G401.6 (cell line): ENCODE measurements at regions not wholly inside any gene's neighbourhood (a gene's known extent, or its start where the extent isn't known, plus 50 kb on each side); places are given as distances from the start of the nearest gene placed in this dataset.
A peak's percentile ranks its signal among the peaks of the same experiment; 100 is the strongest.

Experiments
- FAIRE-seq: peaks from 2 replicates; lab custom pipeline; 2012; peaks lifted over from hg19 to GRCh38; lab: Jason Lieb, UNC

DNA sequence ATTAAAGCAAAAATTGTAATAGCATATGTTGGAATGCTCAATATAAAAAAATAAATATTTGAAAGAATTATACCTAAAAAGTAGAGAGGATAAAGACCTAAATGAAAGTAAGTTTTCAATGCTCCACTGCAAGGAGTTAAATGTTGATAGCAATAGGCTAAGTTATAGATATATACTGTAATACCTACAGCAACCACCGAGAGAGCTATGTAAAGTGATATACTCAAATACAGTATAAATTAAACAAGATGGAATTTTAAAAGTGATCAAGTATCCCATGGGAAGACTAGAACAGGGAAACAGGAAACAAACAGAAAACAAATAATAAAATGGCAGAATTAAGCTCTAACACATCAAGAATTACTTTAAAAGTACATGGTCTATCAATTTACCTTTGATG is 73.9 kb downstream of the CASP3 start:
- peak; percentile 41 for FAIRE-seq

DNA sequence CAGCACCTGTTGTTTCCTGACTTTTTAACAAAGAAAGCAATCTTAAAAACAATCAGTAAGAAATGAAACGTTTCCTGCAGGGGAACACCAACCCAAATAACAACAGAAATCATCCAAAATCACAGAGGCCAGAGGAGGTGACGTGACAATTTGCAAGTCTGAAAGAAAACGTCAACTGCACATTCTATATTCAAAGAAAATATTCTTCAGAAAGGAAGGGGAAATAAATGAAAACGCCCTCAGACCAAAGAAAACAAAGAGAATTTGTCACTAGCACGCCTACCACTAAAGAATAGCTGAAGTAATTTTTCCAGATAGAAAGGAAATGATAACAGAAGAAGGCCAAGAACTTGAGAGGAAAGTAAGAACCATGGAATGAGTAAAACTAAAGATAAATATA is 74.4 kb downstream of the CASP3 start:
- FAIRE-seq: no peak

DNA sequence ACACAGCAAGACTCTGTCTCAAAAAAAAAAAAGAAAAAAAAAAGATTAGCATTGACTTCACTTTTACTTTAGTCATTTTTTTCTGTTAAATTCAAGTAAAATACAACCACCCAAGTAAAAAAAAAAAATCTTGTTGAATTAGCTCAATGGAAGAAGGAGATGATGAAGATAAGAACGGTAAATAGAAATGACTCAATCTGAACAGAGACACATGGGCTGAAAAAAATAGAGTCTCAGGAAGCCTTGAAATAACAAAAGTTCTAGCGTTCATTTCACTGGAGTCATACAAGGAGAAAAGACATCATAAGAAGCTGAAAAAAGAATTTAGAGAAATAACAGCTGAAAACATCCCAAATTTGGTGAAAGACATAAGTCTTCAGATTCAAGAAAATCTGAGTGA is 75.5 kb downstream of the CASP3 start:
- no peak for FAIRE-seq

DNA sequence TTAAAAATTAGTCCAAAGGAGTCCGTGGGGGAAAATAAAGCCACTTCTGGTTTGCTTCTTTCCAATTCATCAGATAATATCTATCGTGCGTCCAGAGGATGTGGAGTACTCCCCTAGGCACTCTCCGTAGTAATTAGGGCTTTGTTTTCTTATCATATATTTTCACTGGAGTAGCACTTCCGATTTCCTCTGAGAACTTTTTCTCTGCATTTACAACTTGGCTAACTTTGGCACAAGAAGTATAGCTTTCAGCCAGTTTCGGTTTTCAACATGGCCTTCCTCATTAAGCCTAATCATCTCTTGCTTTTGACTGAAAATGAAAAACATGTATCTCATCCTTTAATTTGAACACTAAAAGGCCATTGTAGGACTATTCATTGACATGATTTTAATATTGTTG is 80.5 kb downstream of the CASP3 start:
- no peak for FAIRE-seq

DNA sequence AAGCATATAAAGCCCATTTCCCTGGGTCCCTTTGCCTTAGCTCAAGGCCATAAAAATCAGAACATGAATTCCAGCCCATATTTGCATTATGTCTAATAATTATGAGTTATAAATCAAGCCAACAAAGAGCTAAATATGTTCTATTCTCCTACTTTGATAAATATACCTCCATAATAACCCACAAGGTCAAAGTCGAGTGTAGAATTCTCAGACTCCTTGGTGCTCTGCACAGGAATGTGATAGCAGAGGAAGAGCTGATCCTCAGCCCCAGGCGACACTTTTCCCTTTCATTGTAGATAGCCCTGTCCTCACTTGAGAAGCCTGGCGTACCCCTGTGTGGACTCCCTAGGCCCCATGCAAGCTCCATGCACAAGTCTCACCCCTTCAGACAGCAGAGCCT is 85.6 kb downstream of the CASP3 start:
- no peak for FAIRE-seq

DNA sequence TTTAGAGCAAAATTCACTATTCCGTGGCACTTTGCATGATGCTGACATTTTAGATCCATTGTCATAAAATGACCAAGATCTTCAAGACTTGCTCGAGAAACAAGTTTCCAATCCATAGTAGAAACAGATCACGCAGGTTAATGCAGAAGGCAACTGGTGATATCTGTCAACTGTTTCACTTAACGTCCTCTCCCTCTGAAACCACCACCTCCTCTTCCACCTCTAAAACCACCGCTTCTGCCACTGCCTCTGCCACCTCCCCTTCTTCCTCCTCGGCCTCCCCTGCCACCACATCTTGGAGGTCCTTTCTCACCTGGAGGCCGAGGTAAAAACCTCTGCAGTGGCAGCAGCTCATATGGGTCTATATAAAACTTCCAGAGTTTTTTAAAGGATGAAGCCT is 84.6 kb upstream of the IRF2 start:
- FAIRE-seq: no peak

DNA sequence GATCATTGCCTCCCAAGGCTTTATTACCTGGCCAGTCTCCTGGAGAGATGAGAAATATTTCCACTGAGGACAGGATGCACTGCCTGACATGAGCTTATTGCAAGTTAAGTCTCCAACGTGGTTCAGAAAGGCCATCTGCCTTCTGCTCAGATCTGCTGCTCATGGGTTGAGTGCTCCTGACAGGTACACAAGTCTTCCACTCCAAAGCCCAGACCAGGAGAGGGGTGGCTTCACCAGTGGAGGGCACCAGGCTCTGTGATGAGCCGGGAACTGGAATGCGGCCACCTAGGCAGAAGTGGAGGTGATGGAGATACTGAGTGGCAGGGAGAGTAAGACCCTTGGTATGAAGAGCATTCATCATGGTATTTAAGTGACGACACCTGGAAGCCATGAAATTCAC is 79.5 kb upstream of the IRF2 start:
- FAIRE-seq: no peak

DNA sequence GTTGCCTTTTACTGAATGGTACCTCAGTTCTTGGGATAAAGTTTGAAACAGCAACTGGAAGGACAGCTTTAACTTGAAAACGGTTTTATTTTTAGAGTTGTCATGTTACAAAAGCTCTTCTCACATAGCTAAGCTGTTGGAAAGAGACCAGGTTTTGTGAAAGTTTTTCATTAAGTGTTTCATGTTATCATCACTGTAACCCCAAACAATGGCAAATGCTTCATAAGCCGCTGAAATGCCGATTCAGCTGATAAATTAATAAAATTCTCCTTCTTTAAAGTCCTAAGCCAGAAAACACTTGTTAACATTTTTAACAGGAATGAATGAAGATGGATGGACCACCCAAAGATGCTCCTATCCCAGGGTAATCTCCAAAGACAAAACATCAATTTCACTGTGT is 76.1 kb upstream of the IRF2 start:
- no peak for FAIRE-seq

DNA sequence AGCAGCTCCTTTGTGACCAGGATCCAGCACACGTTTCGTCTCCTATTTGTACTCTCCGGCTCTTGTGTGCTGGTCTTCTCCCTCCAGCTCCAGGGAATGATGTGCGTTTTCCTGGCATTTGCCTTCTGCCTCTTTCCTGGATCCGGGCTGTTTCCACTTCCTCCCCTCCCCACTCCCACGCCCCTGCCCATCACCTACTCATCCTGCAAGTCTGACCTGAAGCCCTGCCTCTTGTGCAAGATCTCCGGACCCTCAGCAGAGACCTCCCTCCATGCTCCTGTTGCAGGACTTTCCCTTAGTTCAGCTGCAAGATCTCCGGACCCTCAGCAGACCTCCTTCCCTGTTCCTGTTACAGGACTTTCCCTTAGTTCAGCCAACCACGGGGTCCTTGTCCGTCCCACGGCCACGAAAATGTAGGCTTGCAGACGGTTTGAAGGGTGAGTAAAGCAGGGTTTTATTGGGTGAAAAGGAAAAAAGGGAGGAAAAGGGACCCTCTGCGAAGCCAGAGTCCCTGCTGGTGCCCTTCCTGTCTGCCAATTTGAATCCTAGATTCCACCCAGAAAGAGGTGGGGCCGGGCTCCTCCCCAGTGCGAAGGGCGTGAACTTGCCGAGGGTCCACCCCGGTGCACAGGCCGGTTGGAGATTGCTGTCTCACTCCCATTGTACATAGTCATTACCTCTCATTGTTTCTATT is 74.4 kb upstream of the IRF2 start:
- no peak for FAIRE-seq

DNA sequence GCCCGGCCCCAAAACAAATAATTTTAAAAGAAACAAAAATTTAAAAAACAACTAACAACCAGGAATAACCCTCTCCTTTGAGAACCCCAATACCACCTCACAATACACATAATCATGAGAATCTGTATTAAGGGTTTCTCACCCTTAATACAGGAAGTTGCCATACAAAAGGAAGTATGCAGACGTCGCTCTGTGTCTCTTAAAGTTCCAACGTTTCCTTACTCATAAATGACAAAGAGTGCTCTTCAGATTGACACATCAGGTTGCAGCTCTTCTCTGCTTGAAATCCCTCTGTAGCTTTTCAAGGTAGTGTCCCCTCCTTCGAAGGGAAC is 73.9 kb upstream of the IRF2 start:
- FAIRE-seq: no peak

DNA sequence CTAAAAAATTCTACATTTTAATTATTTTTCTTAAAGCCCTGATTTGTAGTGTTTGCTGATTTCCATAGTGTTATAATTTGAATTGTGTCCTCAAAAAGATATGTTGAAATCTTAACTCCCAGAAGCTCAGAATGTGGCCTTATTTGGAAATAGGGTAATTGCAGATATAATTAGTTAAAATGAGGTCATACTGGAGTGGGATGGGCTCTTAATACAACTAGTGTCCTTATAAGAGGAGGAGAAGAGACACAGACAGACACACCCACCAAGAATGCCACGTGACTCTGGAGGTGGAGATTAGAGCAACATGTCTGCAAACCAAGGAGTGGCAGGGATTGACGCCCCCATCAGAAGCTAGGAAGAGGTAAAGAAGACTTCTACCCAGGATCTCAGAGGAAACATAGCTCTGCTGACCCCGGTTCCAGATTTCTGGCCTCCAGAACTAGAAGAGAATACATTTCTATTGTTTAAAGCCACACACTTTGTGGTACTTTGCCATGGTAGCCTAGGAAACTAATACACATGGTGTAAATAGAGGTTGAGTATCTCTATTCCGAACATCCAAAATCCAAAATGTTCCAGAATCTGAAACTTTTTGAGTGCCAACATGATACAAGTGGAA is 70.5 kb upstream of the IRF2 start:
- no peak for FAIRE-seq

DNA sequence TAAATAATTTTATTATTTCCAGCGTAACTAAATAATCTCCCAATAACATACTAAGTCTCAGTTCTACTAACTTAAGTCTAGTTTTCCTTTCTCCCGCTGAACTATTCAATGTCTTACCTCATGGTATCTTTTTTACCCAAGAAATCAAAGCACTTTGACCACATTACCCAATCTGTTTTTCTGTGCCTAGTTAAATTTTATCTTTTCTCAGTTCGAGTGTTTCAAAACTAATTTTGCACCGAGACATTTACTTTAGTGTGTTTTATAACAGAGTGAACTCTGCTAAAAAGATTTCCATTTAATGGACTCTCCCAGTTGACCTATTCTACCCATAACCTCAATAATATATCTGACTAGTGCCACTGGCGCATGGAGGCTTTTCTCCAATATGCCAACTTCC is 67.6 kb upstream of the IRF2 start:
- no peak for FAIRE-seq

DNA sequence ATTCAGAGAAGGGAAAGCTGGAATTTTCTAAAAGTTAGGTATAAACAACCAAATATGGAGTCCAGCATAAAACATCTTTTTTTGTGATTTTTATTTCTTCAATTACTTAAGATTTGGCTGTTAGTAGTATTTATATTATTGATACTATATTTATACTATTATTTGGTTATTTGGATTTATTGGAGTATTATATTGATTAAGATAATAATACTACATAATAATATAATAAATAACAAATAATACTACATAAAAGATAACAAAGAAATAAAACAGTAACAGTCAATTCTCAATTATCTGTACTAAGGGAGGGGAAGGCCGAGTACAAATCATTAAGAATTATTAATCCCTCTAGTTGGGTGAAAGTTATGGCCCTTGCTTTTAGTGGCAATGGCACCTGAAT is 66.0 kb upstream of the IRF2 start:
- FAIRE-seq: peak; percentile 86

DNA sequence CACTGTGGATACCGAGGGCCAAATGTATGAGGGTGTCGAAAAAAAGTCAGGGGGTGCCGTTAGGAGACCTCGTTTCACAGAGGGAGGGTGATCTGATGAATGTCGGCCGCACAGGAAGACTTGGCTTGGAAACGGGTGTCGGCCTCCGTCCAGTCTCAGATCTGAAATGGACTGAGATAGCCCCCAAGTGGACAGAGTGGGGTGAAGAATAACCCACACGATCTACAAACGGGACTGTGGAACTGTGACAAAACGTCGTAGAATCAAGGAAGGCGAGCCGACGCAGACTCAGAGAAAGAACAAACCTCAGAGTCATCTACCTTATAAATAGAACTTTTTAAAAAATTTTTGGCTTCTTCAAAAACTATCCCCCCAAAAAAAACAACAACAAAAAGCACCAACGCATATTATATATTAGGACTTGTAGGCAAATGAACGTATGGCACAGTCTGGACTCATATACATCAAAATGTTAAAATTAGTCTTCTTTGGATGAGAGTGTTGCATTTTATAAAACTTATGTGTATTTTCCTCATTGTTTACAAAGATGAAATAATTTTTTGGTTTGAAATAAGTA is 63.8 kb upstream of the IRF2 start:
- FAIRE-seq: peak; percentile 80

DNA sequence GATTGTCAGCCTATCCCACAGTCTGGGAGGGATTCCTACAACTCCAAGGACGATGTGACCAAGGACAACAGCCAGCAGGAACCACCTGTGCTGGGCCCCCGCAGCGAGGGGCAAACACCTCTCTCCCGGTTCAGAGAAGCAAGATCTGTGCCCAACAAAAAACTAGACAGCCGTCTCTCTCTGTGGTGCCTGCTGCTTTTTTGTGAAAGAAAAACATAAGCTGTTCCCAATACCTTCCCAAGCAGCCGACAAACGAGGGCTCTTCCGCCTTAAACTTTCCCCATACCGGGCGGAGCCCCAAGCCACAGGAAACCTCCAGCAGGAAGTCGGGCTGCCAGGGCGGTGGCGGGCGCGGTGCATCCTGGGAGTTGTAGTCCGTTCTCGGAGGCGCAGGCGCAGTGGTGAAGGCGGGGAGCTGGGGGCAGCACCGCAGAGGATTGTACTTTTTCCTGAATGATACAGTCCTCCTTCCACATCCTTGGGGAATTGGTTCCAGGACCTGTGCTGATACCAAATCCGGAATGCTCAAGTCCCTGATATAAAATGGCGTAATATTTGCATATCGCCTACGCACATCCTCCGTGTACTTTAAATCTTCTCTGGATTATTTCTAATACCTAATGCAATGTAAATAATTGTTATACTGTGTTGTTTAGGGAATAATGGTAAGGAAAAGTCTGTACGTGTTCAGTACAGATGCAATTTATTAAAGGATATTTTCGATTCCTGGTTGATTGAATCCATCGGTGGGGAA is 63.1 kb upstream of the IRF2 start:
- FAIRE-seq: peak; percentile 97

DNA sequence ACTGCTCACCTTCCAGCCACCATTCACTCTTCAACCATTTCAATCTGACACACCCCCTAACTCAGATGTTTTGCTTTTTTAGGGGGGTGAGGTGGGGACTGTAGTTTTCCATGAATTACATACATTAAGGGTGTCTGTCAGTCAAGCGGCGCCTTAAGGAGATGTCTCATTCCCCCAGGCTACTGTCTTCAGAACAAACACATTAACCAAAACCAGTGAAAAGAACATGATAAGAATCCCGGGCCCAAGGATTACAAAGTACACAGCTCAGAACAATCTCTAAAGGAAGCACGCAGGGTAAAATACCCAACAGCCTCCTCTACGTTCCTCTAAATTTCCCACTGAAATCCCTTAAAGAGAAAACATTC is 62.5 kb upstream of the IRF2 start:
- FAIRE-seq: no peak

DNA sequence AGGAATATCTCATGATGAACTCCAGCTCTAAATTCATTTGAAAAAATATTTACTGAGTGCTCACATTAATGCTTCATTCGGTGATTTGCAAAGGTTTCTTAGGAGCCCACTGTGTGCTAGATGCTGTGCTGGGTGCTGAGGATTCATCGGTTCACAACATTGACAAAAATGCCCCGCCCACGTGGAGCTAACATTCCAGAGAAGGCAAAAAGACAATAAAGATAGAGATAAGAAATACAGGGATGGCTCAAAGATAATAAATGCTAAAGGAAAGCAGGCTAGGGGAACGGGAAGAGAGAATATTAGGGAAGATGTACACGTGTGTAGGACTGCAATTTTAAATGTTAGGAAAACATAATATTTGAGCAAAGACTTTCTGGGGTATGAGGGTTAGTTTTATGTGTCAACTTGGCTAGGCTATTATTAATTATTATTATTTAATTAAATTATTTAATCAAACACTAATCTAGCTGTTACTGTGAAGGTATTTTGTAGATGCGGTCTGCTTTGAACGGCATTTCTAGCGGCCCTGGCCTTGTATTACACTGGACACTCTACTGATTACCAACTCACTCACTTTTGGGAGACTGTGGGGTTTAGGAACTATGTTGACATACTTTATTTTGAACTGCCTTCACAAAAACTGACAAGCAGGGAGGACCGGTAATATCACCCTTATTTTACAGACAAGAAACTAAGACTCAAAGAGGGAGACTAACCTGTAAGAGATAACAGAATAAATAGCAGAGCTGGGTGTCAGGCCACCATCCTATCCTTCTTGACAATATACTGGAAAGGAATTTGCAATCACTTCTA is 61.9 kb upstream of the IRF2 start:
- no peak for FAIRE-seq

DNA sequence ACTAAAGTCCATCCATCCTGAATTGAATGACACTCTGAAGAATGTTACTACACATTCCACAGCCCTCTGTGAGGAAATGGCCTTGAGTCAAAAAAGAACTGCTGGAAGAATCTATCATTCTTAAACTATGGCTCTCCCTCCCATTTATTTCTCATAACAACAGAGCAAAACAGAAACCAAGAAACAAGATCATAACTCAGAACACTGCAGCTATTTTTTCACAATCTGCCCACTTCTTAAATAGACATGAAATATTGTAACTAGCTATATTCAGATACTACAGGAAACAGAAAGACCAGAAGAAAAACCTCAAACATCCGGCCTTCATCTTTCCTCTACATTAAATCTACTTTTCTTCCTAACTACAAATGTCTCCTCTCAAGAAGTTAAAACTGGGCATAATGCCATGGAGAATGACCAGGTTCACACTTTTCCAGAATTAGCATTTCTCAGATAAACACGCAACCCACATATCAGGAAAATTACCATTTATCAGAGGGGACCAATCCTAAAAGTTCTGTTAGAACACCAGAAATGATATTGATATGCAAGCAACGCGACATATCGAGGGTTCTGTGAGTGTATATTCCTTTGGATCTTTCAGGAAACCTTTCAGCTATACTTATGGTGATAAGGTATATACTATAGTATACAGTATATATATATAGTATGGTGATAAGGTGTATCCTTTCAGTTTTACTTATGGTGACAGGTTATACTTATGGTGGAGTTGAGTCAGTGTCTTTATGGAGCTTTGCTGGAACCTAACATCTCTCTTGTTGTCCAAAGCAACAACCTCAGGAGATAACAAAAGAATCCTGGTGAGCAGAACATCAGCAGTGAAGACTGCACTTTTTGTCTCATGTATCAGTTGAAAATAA is 60.4 kb upstream of the IRF2 start:
- FAIRE-seq: no peak

DNA sequence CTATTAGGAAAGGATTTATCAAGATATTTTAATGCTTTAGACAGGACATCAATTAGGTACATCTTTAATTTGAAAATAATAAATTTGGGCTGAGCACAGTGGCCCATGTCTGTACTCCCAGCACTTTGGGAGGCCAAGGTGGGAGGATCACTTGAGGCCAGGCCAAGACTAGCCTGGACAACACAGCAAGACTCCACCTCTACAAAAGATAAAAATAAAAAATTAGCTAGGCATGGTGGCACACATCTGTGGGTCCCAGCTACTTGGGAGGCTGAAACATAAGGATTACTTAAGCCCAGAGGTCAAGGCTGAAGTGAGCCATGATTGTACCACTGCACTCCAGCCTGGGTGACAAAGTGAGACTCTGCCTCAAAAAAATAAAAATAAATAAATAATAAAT is 59.6 kb upstream of the IRF2 start:
- FAIRE-seq: no peak

DNA sequence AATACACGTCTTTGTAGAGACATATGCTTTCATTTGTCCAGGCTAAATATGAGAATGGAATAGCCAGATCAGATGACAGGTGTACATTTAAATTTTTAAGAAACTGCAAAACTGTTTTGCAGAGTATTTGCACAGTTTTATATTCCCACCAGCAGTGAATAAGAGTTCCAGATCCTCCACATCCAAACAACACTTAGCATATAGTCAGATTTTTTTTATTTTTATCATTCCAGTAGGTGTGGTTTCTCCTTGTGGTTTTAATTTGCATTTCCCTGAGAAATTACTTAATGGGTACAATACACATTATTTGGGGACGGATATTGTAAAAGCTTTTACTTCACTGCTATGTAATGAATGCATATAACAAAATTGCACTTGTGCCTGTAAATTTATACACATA is 56.7 kb upstream of the IRF2 start:
- no peak for FAIRE-seq

DNA sequence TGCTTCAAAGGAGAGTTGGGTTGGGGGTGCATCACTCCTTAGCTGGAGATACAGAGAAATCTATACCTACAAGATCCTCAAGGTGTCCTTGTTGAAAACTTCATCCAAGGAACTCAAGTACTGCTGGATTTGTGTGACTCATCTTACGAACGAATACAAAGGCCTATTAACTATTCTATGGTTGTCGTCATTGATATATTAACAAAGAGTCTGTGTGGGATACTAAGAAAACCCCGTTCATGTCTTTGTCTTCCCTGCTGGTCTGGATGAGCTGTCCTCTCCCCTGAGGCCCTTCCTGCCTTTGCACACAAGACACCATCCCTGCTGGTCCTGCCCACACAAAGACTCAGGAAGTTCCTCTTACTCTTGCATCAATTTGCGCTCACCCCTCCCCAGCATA is 54.9 kb upstream of the IRF2 start:
- no peak for FAIRE-seq

DNA sequence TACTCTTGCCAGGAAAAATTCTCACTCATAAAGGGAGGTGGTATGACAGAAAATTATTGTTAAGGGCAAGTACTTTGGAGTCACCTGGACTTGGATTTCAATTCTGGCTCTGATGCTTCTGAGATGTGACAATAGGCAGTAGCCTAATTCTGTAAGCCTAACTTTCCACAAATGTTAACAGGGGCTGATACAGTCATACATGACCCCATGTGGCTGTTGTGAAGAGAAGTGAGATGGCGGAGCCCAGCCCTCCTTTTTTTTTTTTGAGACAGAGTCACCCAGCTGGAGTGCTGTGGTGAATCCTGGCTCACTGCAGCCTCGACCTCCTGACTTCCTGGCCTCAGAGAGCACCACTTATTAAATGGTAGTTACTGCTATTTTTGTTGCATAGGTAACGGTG is 54.4 kb upstream of the IRF2 start:
- no peak for FAIRE-seq
